ENCODE measurements at regions not wholly inside any gene's neighbourhood (a gene's known extent, or its start where the extent isn't known, plus 50 kb on each side); places are given as distances from the start of the nearest gene placed in this dataset.
"Not testable (repeated sequence)": the region's sequence is repeated elsewhere in the genome, so short reads cannot be mapped to it uniquely, and the experiment has no call there.

GRCh38 chr3:195991243-195991642 is 82.9 kb upstream of the TNK2 start:
- CTCF ChIA-PET (ENCODE audit: partially characterized antibody); FAIRE-seq; H2AK5ac ChIP-seq (ENCODE audit: low read depth, low read length): not testable (repeated sequence)

DNA sequence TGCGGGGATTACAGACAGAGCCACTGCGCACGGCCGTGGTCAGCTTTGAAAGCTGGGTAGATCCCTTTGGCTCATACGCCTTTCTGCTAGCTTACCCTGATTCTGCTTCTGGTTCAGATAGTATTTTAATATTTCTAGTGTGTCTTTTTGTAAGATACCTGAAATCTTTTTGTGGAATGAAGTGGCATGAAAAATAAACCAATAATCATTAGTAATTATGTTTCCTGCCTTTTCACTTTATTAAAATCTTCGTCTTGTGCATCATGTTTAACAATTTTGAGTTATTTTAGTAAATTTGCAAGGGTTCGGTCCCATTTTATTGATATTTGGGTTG is 82.5 kb upstream of the TNK2 start:
- peak overlapping the region in 3 of 4 experiments; percentile 53 to 75 (median 60); a peak in 6 of 8 replicates for H3K4me3 ChIP-seq (ENCODE audit: extremely low read depth in 1 of 4, insufficient read depth in 2 of 4, low read depth in 3 of 4, low read length in 4 of 4)
- H3K18ac ChIP-seq (ENCODE audit: extremely low read depth, low read length); H3K79me1 ChIP-seq (ENCODE audit: low read depth, low read length); H4K20me1 ChIP-seq (replicated peaks in 1 of 2; ENCODE audit: control insufficient read depth in 1 of 2, insufficient read depth in 2 of 2, low read length in 2 of 2); H2BK20ac ChIP-seq (ENCODE audit: low read length); H2AFZ ChIP-seq (ENCODE audit: low read length); H3K36me3 ChIP-seq (ENCODE audit: control insufficient read depth in 2 of 4, insufficient read depth in 4 of 4, low read length in 3 of 4); H3K27ac ChIP-seq (ENCODE audit: low read depth, low read length); H3K79me2 ChIP-seq (ENCODE audit: control insufficient read depth in 1 of 2, insufficient read depth in 2 of 2, low read length in 2 of 2); H3K56ac ChIP-seq (replicated peaks; ENCODE audit: insufficient read length, low read depth, low read length); H3K4me1 ChIP-seq (replicated peaks in 1 of 4; ENCODE audit: control insufficient read depth in 3 of 4, insufficient read depth in 4 of 4, low read length in 3 of 4); H3K23me2 ChIP-seq (ENCODE audit: low read depth, low read length); H2BK15ac ChIP-seq (ENCODE audit: low read length); H3K14ac ChIP-seq (ENCODE audit: insufficient read length); H2BK5ac ChIP-seq (ENCODE audit: low read depth, low read length); H4K5ac ChIP-seq (ENCODE audit: insufficient read length, low read depth, low read length); H3K27me3 ChIP-seq (replicated peaks in 1 of 4; ENCODE audit: control insufficient read depth in 3 of 4, extremely low read depth in 1 of 4, insufficient read depth in 3 of 4, low read length in 3 of 4); FAIRE-seq; H3K9me3 ChIP-seq (ENCODE audit: insufficient read depth in 2 of 2, low read depth in 1 of 2, low read length in 1 of 2); H4K8ac ChIP-seq (ENCODE audit: extremely low read depth, insufficient read depth, low read length); POLR2A ChIA-PET (ENCODE audit: partially characterized antibody); CTCF ChIA-PET (ENCODE audit: partially characterized antibody); H3K23ac ChIP-seq (ENCODE audit: insufficient read length); H3K4ac ChIP-seq (replicated peaks; ENCODE audit: insufficient read length, low read depth, low read length); H2AK5ac ChIP-seq (ENCODE audit: low read depth, low read length); H2BK12ac ChIP-seq (ENCODE audit: low read depth, low read length); H2BK120ac ChIP-seq (replicated peaks; ENCODE audit: low read depth, low read length); H3K9ac ChIP-seq (replicated peaks in 1 of 4; ENCODE audit: extremely low read depth in 1 of 4, low read depth in 3 of 4, low read length in 3 of 4); DNase-seq (ENCODE audit: low read depth in 1 of 2, low spot score in 2 of 2); H4K91ac ChIP-seq (replicated peaks; ENCODE audit: insufficient read length, low read length): not testable (repeated sequence)
- H3K4me2 ChIP-seq (ENCODE audit: insufficient read depth in 1 of 2, low read depth in 2 of 2, low read length in 2 of 2): peak overlapping the region in 1 of 2 experiments; percentile 48; a peak in 2 of 4 replicates
- 90% methylated on average over 7 of the region's 7 CpGs; no CpG with 5 or more reads in 1 of the 2 experiments for WGBS, 2 experiments (ENCODE audit: extremely low coverage in 1 of 2, insufficient coverage in 1 of 2, insufficient read length in 1 of 2, insufficient replicate concordance in 2 of 2, low coverage in 1 of 2, low lambda C conversion rate in 2 of 2, missing lambda C conversion rate in 1 of 2)

More at GRCh38 chr3:195991243-195991642, 82.9 kb upstream of the TNK2 start:
- H3K9ac ChIP-seq (replicated peaks in 1 of 4; ENCODE audit: extremely low read depth in 1 of 4, low read depth in 3 of 4, low read length in 3 of 4); H2BK5ac ChIP-seq (ENCODE audit: low read depth, low read length); H3K23me2 ChIP-seq (ENCODE audit: low read depth, low read length); H3K4me3 ChIP-seq (ENCODE audit: extremely low read depth in 1 of 4, insufficient read depth in 2 of 4, low read depth in 3 of 4, low read length in 4 of 4); H3K56ac ChIP-seq (replicated peaks; ENCODE audit: insufficient read length, low read depth, low read length); H3K36me3 ChIP-seq (ENCODE audit: control insufficient read depth in 2 of 4, insufficient read depth in 4 of 4, low read length in 3 of 4); H3K27me3 ChIP-seq (replicated peaks in 1 of 4; ENCODE audit: control insufficient read depth in 3 of 4, extremely low read depth in 1 of 4, insufficient read depth in 3 of 4, low read length in 3 of 4); H4K5ac ChIP-seq (ENCODE audit: insufficient read length, low read depth, low read length); H4K91ac ChIP-seq (replicated peaks; ENCODE audit: insufficient read length, low read length); H4K8ac ChIP-seq (ENCODE audit: extremely low read depth, insufficient read depth, low read length); H3K79me2 ChIP-seq (ENCODE audit: control insufficient read depth in 1 of 2, insufficient read depth in 2 of 2, low read length in 2 of 2); H2BK12ac ChIP-seq (ENCODE audit: low read depth, low read length); H2BK120ac ChIP-seq (replicated peaks; ENCODE audit: low read depth, low read length); H3K18ac ChIP-seq (ENCODE audit: extremely low read depth, low read length); H3K4ac ChIP-seq (replicated peaks; ENCODE audit: insufficient read length, low read depth, low read length); H3K79me1 ChIP-seq (ENCODE audit: low read depth, low read length); DNase-seq (ENCODE audit: low read depth in 1 of 2, low spot score in 2 of 2); H3K23ac ChIP-seq (ENCODE audit: insufficient read length); H3K14ac ChIP-seq (ENCODE audit: insufficient read length); H4K20me1 ChIP-seq (replicated peaks in 1 of 2; ENCODE audit: control insufficient read depth in 1 of 2, insufficient read depth in 2 of 2, low read length in 2 of 2); H3K9me3 ChIP-seq (ENCODE audit: insufficient read depth in 2 of 2, low read depth in 1 of 2, low read length in 1 of 2); H3K4me1 ChIP-seq (replicated peaks in 1 of 4; ENCODE audit: control insufficient read depth in 3 of 4, insufficient read depth in 4 of 4, low read length in 3 of 4); H2BK20ac ChIP-seq (ENCODE audit: low read length); H2BK15ac ChIP-seq (ENCODE audit: low read length); POLR2A ChIA-PET (ENCODE audit: partially characterized antibody); H3K4me2 ChIP-seq (ENCODE audit: insufficient read depth in 1 of 2, low read depth in 2 of 2, low read length in 2 of 2); H2AFZ ChIP-seq (ENCODE audit: low read length); H3K27ac ChIP-seq (ENCODE audit: low read depth, low read length): not testable (repeated sequence)
- 90% methylated on average over 11 of the region's 12 CpGs; no CpG with 5 or more reads in 1 of the 2 experiments for WGBS, 2 experiments (ENCODE audit: extremely low coverage in 1 of 2, insufficient coverage in 1 of 2, insufficient read length in 1 of 2, insufficient replicate concordance in 2 of 2, low coverage in 1 of 2, low lambda C conversion rate in 2 of 2, missing lambda C conversion rate in 1 of 2)

Data from H1 (cell line).